ENCODE measurements at regions not wholly inside any gene's neighbourhood (a gene's known extent, or its start where the extent isn't known, plus 50 kb on each side); places are given as distances from the start of the nearest gene placed in this dataset.

- no peaks in the 10 kb centered on the region for H3K36me3 ChIP-seq
- peaks cover 0 to 2% (median 0%) of the 10 kb centered on the region in 12 donors for H3K4me1 ChIP-seq
- 46 to 60% (median 52%) methylated on average over 5 to 6 of the region's 6 CpGs for WGBS, 4 donors
- no peak overlapping the region for H3K4me3 ChIP-seq
- ATAC-seq, result no peak
- no peak for TF ChIP-seq POLR2A (IDR thresholded peaks at IDR 0.05)
- no peak for TF ChIP-seq CTCF (IDR thresholded peaks at IDR 0.05)
- no peak for DNase-seq
- H3K9me3 ChIP-seq, result no peaks in the 10 kb centered on the region
- no peak overlapping the region for H3K27ac ChIP-seq
- intact Hi-C loops (cut with DNase I), result loop anchor here in 9 of 10 donors (5.0 to 10.0 kb wide), 7 partner anchors 430 to 1860 kb away; partner anchors contain the start of genes MAGEL2 (in 4 of the 9) and GABRA5 (in 2 of the 9)
- no peaks in the 10 kb centered on the region for H3K27me3 ChIP-seq
These were observed 65.5 kb upstream of the UBE3A start for GRCh38 chr15:25504307-25504706.

GRCh38 chr15:25501828-25502446 is 63.1 kb upstream of the UBE3A start:
- Histone ChIP-seq H3K4me1 (peaks cover 0 to 2% (median 0%) of the 10 kb centered on the region in 12 donors), H3K4me3 (no peak overlapping the region), H3K9me3 (no peaks in the 10 kb centered on the region), H3K27ac (no peak overlapping the region), H3K27me3 (no peaks in the 10 kb centered on the region), H3K36me3 (no peaks in the 10 kb centered on the region)
- WGBS, 4 donors, result 21 to 24% (median 22%) methylated on average over 5 of the region's 5 CpGs
- ATAC-seq (peak in 2 of 4 donors; percentile 41 to 50), DNase-seq (no peak)
- TF ChIP-seq POLR2A (IDR thresholded peaks at IDR 0.05) (no peak), CTCF (IDR thresholded peaks at IDR 0.05) (peak; percentile 45 to 76 (median 68))
- intact Hi-C loops (cut with DNase I), result loop anchor here in 9 of 10 donors (5.0 to 10.0 kb wide), 7 partner anchors 433 to 1857 kb away; partner anchors contain the start of genes MAGEL2 (in 4 of the 9) and GABRA5 (in 2 of the 9)

- no peak overlapping the region for H3K27ac ChIP-seq
- ATAC-seq (no peak), DNase-seq (no peak)
- intact Hi-C loops (cut with DNase I), result loop anchor here in 4 of 10 donors (10.0 kb wide), 3 partner anchors 354 to 1854 kb away; partner anchors contain the start of gene MAGEL2 (in 1 of the 4)
- no peaks in the 10 kb centered on the region for H3K36me3 ChIP-seq
- peaks cover 0 to 4% (median 0%) of the 10 kb centered on the region in 12 donors for H3K9me3 ChIP-seq
- TF ChIP-seq CTCF (IDR thresholded peaks at IDR 0.05) (no peak), POLR2A (IDR thresholded peaks at IDR 0.05) (no peak)
- H3K4me3 ChIP-seq, result no peak overlapping the region
- no peaks in the 10 kb centered on the region for H3K27me3 ChIP-seq
- peaks cover 0 to 2% (median 0%) of the 10 kb centered on the region in 12 donors for H3K4me1 ChIP-seq
- 89 to 96% (median 93%) methylated on average over 5 of the region's 5 CpGs for WGBS, 4 donors
These were observed 60.0 kb upstream of the UBE3A start for GRCh38 chr15:25498835-25499234.

GRCh38 chr15:25497934-25498333 is 59.1 kb upstream of the UBE3A start:
- no peak for DNase-seq
- no peaks in the 10 kb centered on the region for H3K36me3 ChIP-seq
- H3K4me1 ChIP-seq, result peaks cover 0 to 2% (median 0%) of the 10 kb centered on the region in 12 donors
- no peaks in the 10 kb centered on the region for H3K27me3 ChIP-seq
- no peak overlapping the region for H3K4me3 ChIP-seq
- 59 to 80% (median 75%) methylated on average over 3 of the region's 3 CpGs for WGBS, 4 donors
- intact Hi-C loops (cut with DNase I), result loop anchor here in 4 of 10 donors (10.0 kb wide), 3 partner anchors 353 to 1853 kb away; partner anchors contain the start of gene MAGEL2 (in 1 of the 4)
- H3K9me3 ChIP-seq, result peaks cover 0 to 12% (median 0%) of the 10 kb centered on the region in 12 donors
- ATAC-seq, result no peak
- no peak overlapping the region for H3K27ac ChIP-seq
- TF ChIP-seq POLR2A (IDR thresholded peaks at IDR 0.05) (no peak), CTCF (IDR thresholded peaks at IDR 0.05) (no peak)
